ENCODE measurements at regions not wholly inside any gene's neighbourhood (a gene's known extent, or its start where the extent isn't known, plus 50 kb on each side); places are given as distances from the start of the nearest gene placed in this dataset.

DNA sequence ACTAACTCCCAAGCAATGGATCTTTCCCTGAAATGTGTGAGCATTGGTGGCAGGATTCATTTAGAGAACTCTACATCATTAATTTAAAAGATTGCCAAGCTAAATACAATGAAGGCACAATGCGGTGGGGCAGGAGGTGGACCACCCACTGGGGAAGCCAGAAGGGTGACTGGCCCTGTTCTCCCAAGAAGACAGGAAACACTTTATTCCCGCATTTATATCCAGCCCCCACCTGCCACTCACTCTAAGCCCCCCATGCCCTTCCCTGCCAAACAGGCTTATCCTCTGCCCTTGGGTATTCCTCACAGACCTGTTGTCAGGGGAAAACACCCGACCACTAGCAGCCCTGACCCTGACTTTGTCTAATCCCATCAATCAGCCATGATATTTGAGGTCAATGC is 189.1 kb upstream of the UBL3 start:
- in situ Hi-C loops (cut with HindIII; ENCODE audit: low pct_ligation_motif_present, low sequenced_read_pairs) = no loop called here
- Histone ChIP-seq H3K27ac (no peak overlapping the region), H3K4me3 (ENCODE audit: low read depth, low read length) (no peak overlapping the region), H3K36me3 (replicated peaks) (no peaks in the 10 kb centered on the region), H3K27me3 (replicated peaks) (peaks cover 7% of the 10 kb centered on the region)
- no peak for DNase-seq
- TF ChIP-seq, protein P1, sequence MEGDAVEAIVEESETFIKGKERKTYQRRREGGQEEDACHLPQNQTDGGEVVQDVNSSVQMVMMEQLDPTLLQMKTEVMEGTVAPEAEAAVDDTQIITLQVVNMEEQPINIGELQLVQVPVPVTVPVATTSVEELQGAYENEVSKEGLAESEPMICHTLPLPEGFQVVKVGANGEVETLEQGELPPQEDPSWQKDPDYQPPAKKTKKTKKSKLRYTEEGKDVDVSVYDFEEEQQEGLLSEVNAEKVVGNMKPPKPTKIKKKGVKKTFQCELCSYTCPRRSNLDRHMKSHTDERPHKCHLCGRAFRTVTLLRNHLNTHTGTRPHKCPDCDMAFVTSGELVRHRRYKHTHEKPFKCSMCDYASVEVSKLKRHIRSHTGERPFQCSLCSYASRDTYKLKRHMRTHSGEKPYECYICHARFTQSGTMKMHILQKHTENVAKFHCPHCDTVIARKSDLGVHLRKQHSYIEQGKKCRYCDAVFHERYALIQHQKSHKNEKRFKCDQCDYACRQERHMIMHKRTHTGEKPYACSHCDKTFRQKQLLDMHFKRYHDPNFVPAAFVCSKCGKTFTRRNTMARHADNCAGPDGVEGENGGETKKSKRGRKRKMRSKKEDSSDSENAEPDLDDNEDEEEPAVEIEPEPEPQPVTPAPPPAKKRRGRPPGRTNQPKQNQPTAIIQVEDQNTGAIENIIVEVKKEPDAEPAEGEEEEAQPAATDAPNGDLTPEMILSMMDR (IDR thresholded peaks at IDR 0.05; ENCODE audit: low read depth, low read length, missing control alignments) = no peak

DNA sequence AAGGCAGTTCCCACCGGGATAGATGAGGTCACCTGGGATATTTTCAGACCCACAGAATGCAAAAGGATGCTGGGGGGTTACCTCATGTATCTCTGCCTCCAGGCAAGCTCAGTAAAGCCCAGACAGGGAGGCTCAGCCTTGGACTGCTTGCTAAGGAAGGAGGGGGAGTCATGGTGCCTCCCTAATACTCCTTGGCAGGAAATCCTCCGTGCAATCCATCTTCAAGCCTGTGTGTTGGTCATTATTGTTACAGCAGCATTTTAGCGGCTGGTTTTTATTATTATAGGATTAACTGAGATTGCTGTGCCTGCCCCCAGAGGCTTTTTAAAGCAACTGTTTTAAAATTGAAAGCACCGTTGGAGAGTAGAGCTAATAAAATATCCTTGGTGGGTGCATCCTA is 188.5 kb upstream of the UBL3 start:
- no peak for DNase-seq
- in situ Hi-C loops (cut with HindIII; ENCODE audit: low pct_ligation_motif_present, low sequenced_read_pairs) = no loop called here
- Histone ChIP-seq H3K36me3 (replicated peaks) (no peaks in the 10 kb centered on the region), H3K4me3 (ENCODE audit: low read depth, low read length) (no peak overlapping the region), H3K27me3 (replicated peaks) (peaks cover 7% of the 10 kb centered on the region), H3K27ac (no peak overlapping the region)
- TF ChIP-seq, protein P1 (IDR thresholded peaks at IDR 0.05; ENCODE audit: low read depth, low read length, missing control alignments) = no peak

DNA sequence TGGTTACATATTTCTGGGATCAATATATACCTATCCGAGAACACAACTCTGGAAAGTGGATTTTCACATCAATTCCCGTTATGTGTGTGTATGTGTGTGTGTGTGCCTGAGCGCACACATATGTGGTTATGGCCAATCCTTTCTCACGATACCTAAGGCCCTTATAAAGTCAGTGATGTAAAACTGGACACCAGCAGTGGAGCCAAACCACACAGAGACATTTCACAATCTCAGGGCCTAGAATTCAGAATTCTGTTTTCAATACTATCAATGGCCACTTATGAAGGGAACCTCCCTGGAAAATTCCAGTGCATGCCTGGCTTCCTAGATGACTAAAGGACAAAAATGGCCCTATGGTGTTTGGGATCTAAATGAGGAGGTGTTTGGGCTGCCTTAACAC is 187.3 kb upstream of the UBL3 start:
- in situ Hi-C loops (cut with HindIII; ENCODE audit: low pct_ligation_motif_present, low sequenced_read_pairs) = no loop called here
- Histone ChIP-seq H3K27ac (no peak overlapping the region), H3K36me3 (replicated peaks) (no peaks in the 10 kb centered on the region), H3K27me3 (replicated peaks) (peaks cover 7% of the 10 kb centered on the region), H3K4me3 (ENCODE audit: low read depth, low read length) (no peak overlapping the region)
- DNase-seq = no peak
- TF ChIP-seq, protein P1 (IDR thresholded peaks at IDR 0.05; ENCODE audit: low read depth, low read length, missing control alignments) = no peak

DNA sequence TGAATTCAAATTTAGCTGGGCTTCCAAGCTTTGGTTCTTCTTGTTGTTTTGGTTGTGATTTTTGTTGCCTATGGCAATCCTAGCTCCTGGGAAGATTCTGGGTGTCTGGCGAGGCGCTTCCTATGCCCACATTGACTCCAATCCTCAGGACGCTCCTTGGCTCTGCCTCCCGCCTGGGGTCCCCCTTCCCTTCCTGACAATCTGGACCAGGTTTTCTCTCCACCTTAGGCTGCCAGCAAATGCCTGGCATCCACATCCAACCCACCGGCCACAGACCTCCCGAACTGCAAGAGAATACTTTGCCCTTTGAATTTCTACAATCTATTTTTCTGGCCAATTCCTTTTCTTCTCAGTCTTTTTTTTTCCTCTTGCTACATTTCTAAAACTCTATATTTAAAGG is 186.9 kb upstream of the UBL3 start:
- no peaks in the 10 kb centered on the region for H3K36me3 ChIP-seq (replicated peaks)
- DNase-seq = no peak
- no peak overlapping the region for H3K27ac ChIP-seq
- in situ Hi-C loops (cut with HindIII; ENCODE audit: low pct_ligation_motif_present, low sequenced_read_pairs) = no loop called here
- H3K27me3 ChIP-seq (replicated peaks) = peaks cover 7% of the 10 kb centered on the region
- no peak overlapping the region for H3K4me3 ChIP-seq (ENCODE audit: low read depth, low read length)
- TF ChIP-seq, protein P1 (IDR thresholded peaks at IDR 0.05; ENCODE audit: low read depth, low read length, missing control alignments) = no peak

DNA sequence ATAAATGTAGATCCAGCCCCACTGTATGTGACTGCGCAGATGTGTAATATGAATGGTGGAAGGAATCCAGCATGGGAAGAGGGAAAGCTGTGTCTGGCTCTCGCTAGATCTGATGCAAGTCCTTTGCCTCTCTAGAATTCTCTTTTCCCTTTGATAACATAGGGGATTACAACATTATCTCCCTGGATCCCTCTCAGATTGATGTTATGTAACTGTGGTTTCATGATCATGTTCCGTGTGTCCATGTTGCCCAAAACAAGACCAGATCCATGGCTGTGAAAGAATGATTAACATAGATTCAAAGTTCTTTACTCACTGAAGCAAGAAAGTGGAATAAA is 184.0 kb upstream of the UBL3 start:
- TF ChIP-seq, protein P1 (IDR thresholded peaks at IDR 0.05; ENCODE audit: low read depth, low read length, missing control alignments) = no peak
- Histone ChIP-seq H3K27me3 (replicated peaks) (peaks cover 6% of the 10 kb centered on the region), H3K4me3 (ENCODE audit: low read depth, low read length) (no peak overlapping the region), H3K36me3 (replicated peaks) (no peaks in the 10 kb centered on the region), H3K27ac (no peak overlapping the region)
- in situ Hi-C loops (cut with HindIII; ENCODE audit: low pct_ligation_motif_present, low sequenced_read_pairs) = no loop called here
- no peak for DNase-seq

DNA sequence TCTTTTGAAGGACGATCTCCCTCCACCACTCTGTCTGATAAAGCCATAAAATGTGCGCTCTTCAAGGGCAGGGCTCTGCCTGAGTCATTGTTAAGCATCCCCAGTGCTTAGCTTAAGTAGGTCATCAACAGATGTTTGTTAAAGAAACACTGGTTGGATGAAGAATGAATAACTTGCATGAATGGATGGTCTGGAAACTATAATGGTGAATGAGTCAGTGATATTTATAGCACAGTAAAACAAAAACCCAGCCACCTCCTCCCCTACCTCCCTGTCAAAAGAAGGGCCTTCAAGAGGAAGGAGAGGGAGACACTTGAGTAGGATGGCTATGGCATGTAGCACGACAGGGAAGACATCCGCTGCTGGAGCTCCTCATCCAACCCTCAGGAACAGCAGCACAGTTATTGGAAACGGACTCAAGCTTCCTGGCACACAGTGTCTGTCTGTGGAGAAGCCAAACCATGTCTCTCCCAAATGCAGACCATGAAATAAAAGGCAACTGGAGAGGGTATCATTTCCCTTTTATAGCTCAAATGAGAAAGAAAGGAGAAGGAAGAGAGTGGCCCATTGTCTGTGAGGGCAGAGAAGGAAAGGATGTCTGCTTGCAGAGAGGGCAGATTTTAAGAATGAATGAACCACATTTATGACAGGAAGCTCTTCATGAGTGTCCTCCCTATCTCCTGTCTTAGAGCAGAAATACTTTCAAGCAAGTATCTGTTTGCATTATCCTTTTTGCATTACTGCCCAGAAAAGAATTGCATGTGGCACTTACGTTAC is 183.5 kb upstream of the UBL3 start:
- peaks cover 4% of the 10 kb centered on the region for H3K27me3 ChIP-seq (replicated peaks)
- no peak overlapping the region for H3K27ac ChIP-seq
- H3K36me3 ChIP-seq (replicated peaks) = no peaks in the 10 kb centered on the region
- TF ChIP-seq, protein P1 (IDR thresholded peaks at IDR 0.05; ENCODE audit: low read depth, low read length, missing control alignments) = no peak
- in situ Hi-C loops (cut with HindIII; ENCODE audit: low pct_ligation_motif_present, low sequenced_read_pairs) = no loop called here
- DNase-seq = peak; percentile 34
- H3K4me3 ChIP-seq (ENCODE audit: low read depth, low read length) = no peak overlapping the region
